HCT116 (cell line): ENCODE measurements at regions not wholly inside any gene's neighbourhood (a gene's known extent, or its start where the extent isn't known, plus 50 kb on each side); places are given as distances from the start of the nearest gene placed in this dataset.

Source experiments
- ATAC-seq: fragments of 200-7000 bp; cut with Tn5 transposase; 2 replicates; pipeline ENCODE4 v1.9.1; 2020; ENCODE audit warnings: mild to moderate bottlenecking, moderate library complexity
- BruUV-seq: library from RNA; stranded (reverse); fragments of 400-500 nt; replicated peaks from 2 replicates; lab custom pipeline; 2021; lab: Mats Ljungman, UMichigan
- CTCF ChIA-PET: fragments of 300-600 bp; sonication (Branson Sonifier 250); formaldehyde crosslinking; loops from one replicate; lab custom pipeline; 2021; ENCODE audit warnings: antibody characterized with exemption; lab: Charles Lee
- POLR2A ChIA-PET: fragments of 300-600, 350-600 bp; sonication (Branson Sonifier 250); formaldehyde crosslinking; loops from one replicate; lab custom pipeline; 2021; ENCODE audit warnings: antibody characterized with exemption; lab: Charles Lee
- RAD21 ChIA-PET, 2 experiments: fragments of 300-600 bp; sonication (Branson Sonifier 250); formaldehyde crosslinking; loops; one replicate each; lab custom pipeline; 2023; ENCODE audit warnings: low total read pairs in 2 of 2; ENCODE audit not compliant: uncharacterized antibody in 2 of 2, unreplicated experiment in 2 of 2, low non-redundant PET in 1 of 2; lab: Charles Lee
- DNase-seq: peaks from one replicate; pipeline ENCODE4 v3.0.0-alpha.2; 2010; ENCODE audit warnings: low read depth, low spot score
- H2AFZ ChIP-seq: fragments of 200-600 bp; shearing (Covaris generic), sonication (generic); 2 replicates; pipeline ENCODE4 v1.6.1; 2017; ENCODE audit warnings: low read depth, mixed run types, mixed read lengths, antibody characterized with exemption, low read length; ENCODE audit not compliant: poor library complexity, severe bottlenecking
- H3K27ac ChIP-seq: 2 replicates; pipeline ENCODE4 v1.5.1; 2012; ENCODE audit warnings: low read depth, low read length
- H3K27me3 ChIP-seq: fragments of 200-600 bp; sonication (generic); 2 replicates; pipeline ENCODE4 v1.6.1; 2016; ENCODE audit warnings: mixed run types, low read length, mixed read lengths; ENCODE audit not compliant: insufficient read depth
- H3K36me3 ChIP-seq, 2 experiments: fragments of 200-500 bp in 1 of 2; fragments of 200-600 bp in 1 of 2; sonication (Bioruptor generic) in 1 of 2; sonication (generic) in 1 of 2; 2 replicates each; pipeline versions ENCODE4 v1.5.1 to v1.6.1; 2014 to 2016; ENCODE audit warnings: low read length in 2 of 2, inconsistent platforms in 1 of 2, mixed read lengths in 1 of 2, mixed run types in 1 of 2; ENCODE audit not compliant: insufficient read depth in 2 of 2, control insufficient read depth in 1 of 2
- H3K4me1 ChIP-seq, 2 experiments: fragments of 200-600 bp in 1 of 2; sonication (generic) in 1 of 2; 2 replicates each; pipeline versions ENCODE4 v1.5.1 to v1.6.1; 2012 to 2017; ENCODE audit warnings: low read length in 2 of 2, inconsistent platforms in 1 of 2, mild to moderate bottlenecking in 1 of 2, mixed read lengths in 1 of 2, mixed run types in 1 of 2, moderate library complexity in 1 of 2; ENCODE audit not compliant: insufficient read depth in 2 of 2, control insufficient read depth in 1 of 2
- H3K4me2 ChIP-seq: fragments of 200-600 bp; sonication (generic); 2 replicates; pipeline ENCODE4 v1.6.1; 2017; ENCODE audit warnings: mixed run types, low read length, mixed read lengths
- H3K4me3 ChIP-seq, 2 experiments: fragments of 200-600 bp in 1 of 2; sonication (generic) in 1 of 2; replicated peaks in 1 of 2; 2 replicates each; pipeline ENCODE4 v1.5.1; 2011 to 2016; ENCODE audit warnings: low read length in 2 of 2, control low read depth in 1 of 2, low read depth in 1 of 2, mild to moderate bottlenecking in 1 of 2, mixed read lengths in 1 of 2, mixed run types in 1 of 2
- H3K79me2 ChIP-seq: fragments of 200-600 bp; sonication (generic); 2 replicates; pipeline ENCODE4 v1.6.1; 2017; ENCODE audit warnings: mild to moderate bottlenecking, mixed run types, low read length, moderate library complexity, mixed read lengths; ENCODE audit not compliant: insufficient read depth
- H3K9ac ChIP-seq: fragments of 200-600 bp; sonication (generic); 2 replicates; pipeline ENCODE4 v1.6.1; 2016; ENCODE audit warnings: low read length, mixed read lengths
- H3K9me2 ChIP-seq: fragments of 200-600 bp; sonication (generic), shearing (Covaris generic); 2 replicates; pipeline ENCODE4 v1.6.1; 2017; ENCODE audit warnings: mixed run types, mild to moderate bottlenecking, moderate library complexity; ENCODE audit not compliant: insufficient read depth
- H3K9me3 ChIP-seq, 2 experiments: fragments of 200-500 bp in 1 of 2; fragments of 200-600 bp in 1 of 2; sonication (Bioruptor generic) in 1 of 2; sonication (generic) in 1 of 2; 2 replicates each; pipeline ENCODE4 v1.6.1; 2014 to 2017; ENCODE audit warnings: low read length in 2 of 2, mixed read lengths in 2 of 2, inconsistent platforms in 1 of 2, low read depth in 1 of 2, mild to moderate bottlenecking in 1 of 2, mixed run types in 1 of 2, moderate library complexity in 1 of 2; ENCODE audit not compliant: control insufficient read depth in 1 of 2, insufficient read depth in 1 of 2
- H4K20me1 ChIP-seq: fragments of 200-600 bp; sonication (generic), shearing (Covaris generic); 2 replicates; pipeline ENCODE4 v1.6.1; 2017; ENCODE audit warnings: mixed run types, mild to moderate bottlenecking, moderate library complexity; ENCODE audit not compliant: insufficient read depth
- ATF3 ChIP-seq: IDR thresholded peaks from 2 replicates; pipeline ENCODE4 v1.6.1; 2012
- CBX3 ChIP-seq: IDR thresholded peaks from 2 replicates; pipeline ENCODE4 v1.6.1; 2012; ENCODE audit warnings: low read depth
- EZH2phosphoT487 ChIP-seq: fragments of 200-600 bp; IDR thresholded peaks from 2 replicates; pipeline ENCODE4 v1.6.1; 2018; ENCODE audit warnings: antibody characterized with exemption, borderline replicate concordance
- JUND ChIP-seq: IDR thresholded peaks from 2 replicates; pipeline ENCODE4 v1.6.1; 2012
- MAX ChIP-seq: IDR thresholded peaks from 2 replicates; pipeline ENCODE4 v1.6.1; 2012
- ZBTB33 ChIP-seq: IDR thresholded peaks from 2 replicates; pipeline ENCODE4 v1.6.1; 2011; ENCODE audit warnings: mild to moderate bottlenecking, low read length, moderate library complexity; ENCODE audit not compliant: insufficient replicate concordance; ENCODE audit errors: extremely low read depth
- intact Hi-C: fragments of 100-400 bp; cut with micrococcal nuclease; formaldehyde crosslinking; loops from 2 replicates; pipeline ENCODE4 v1.10.0; 2022

- TF ChIP-seq ATF3 (no peak), MAX (no peak), ZBTB33 (no peak), CBX3 (no peak), JUND (no peak), EZH2phosphoT487 (no peak)
- ChIA-PET RAD21 (no interaction called here), POLR2A (no interaction called here), CTCF (no interaction called here)
- Histone ChIP-seq H3K27me3 (0 out of 2 replicates have a peak, but pooled peaks cover 4% of the 10 kb centered on the region), H3K9ac (no peak overlapping the region), H4K20me1 (no peaks in the 10 kb centered on the region), H3K4me2 (no peak overlapping the region), H3K79me2 (no peaks in the 10 kb centered on the region), H3K4me1 (no peaks in the 10 kb centered on the region), H3K9me2 (no peaks in the 10 kb centered on the region), H3K27ac (no peak overlapping the region), H3K9me3 (peaks cover 0 to 10% of the 10 kb centered on the region in 2 experiments; a peak in 1 of 4 replicates), H3K36me3 (no peaks in the 10 kb centered on the region), H2AFZ (no peak overlapping the region), H3K4me3 (no peak overlapping the region)
- ATAC-seq, result no peak
- no TSS peak for BruUV-seq
- DNase-seq, result no peak
- intact Hi-C loops, result no loop called here
Measured at GRCh38 chr13:111978546-111978945, 88.4 kb upstream of the SOX1 start.
